ENCODE measurements at regions not wholly inside any gene's neighbourhood (a gene's known extent, or its start where the extent isn't known, plus 50 kb on each side); places are given as distances from the start of the nearest gene placed in this dataset.

DNA sequence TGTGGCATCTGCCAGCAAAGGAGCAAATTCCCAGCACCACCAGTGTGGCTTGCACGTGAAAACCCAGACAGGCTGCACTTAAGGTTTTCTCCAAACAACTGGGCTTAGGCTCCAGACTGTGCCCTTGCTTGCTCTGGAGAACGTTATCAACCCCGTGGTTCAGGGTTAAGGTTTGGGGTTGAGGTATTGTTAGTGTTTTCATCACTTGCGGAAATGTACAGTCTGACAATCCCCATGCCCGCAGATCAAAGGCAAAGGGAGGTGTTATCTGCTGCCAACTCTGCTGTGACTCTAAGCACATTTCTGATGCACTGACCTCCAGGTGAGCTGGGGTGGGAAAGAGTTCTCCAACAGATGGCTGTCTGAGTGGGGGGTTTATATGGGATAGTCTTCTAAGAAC, 253.5 kb upstream of the NT5C1B start:
- DNase-seq (ENCODE audit: extremely low read depth in 1 of 4, low spot score in 3 of 4) (no peak), FAIRE-seq (no peak), ATAC-seq (no peak)
- no peak overlapping the region for H2AFZ ChIP-seq (ENCODE audit: low read depth, low read length)
- no peaks in the 10 kb centered on the region for H3K9me3 ChIP-seq (replicated peaks; ENCODE audit: control insufficient read depth, insufficient read depth, low read depth, low read length)
- no peaks in the 10 kb centered on the region for H3K79me2 ChIP-seq (ENCODE audit: control insufficient read depth, insufficient read depth, low read length)
- no peak for TF ChIP-seq TEAD4 (IDR thresholded peaks at IDR 0.05; ENCODE audit: low read length)
- no peak for TF ChIP-seq TEAD4 (CRISPR knock-in tag; IDR thresholded peaks at IDR 0.05; ENCODE audit: borderline replicate concordance)
- TF ChIP-seq ETS2 (tag; IDR thresholded peaks at IDR 0.05; ENCODE audit: borderline replicate concordance, poor library complexity, severe bottlenecking): no peak
- no peak for TF ChIP-seq EHMT2 (IDR thresholded peaks at IDR 0.05)
- no peak for TF ChIP-seq LCOR (CRISPR knock-in tag; IDR thresholded peaks at IDR 0.05)
- no peak for TF ChIP-seq ZNF277 (CRISPR knock-in tag; IDR thresholded peaks at IDR 0.05; ENCODE audit: borderline replicate concordance)
- no peak for TF ChIP-seq ZNF77 (CRISPR knock-in tag; IDR thresholded peaks at IDR 0.05)
- TF ChIP-seq TSC22D4 (tag; IDR thresholded peaks at IDR 0.05): no peak
- TF ChIP-seq ZNF280B (CRISPR knock-in tag; IDR thresholded peaks at IDR 0.05): no peak
- no peak overlapping the region for H3K4me3 ChIP-seq
- no peaks in the 10 kb centered on the region for H4K20me1 ChIP-seq (replicated peaks; ENCODE audit: control insufficient read depth, insufficient read depth, low read length)
- H3K4me1 ChIP-seq (replicated peaks in 1 of 2; ENCODE audit: control insufficient read depth in 2 of 2, insufficient read depth in 2 of 2, low read length in 2 of 2): no peaks in the 10 kb centered on the region
- no peak overlapping the region for H3K4me2 ChIP-seq (ENCODE audit: insufficient read depth, low read length)
- CTCF ChIA-PET (ENCODE audit: low intra/inter-chr PET ratio): no interaction called here
- in situ Hi-C loops (cut with MboI): no loop called here
- H3K9me1 ChIP-seq (ENCODE audit: control insufficient read depth, insufficient read depth, low read length): no peaks in the 10 kb centered on the region
- no peaks in the 10 kb centered on the region for H3K27me3 ChIP-seq (ENCODE audit: control insufficient read depth in 2 of 2, insufficient read depth in 2 of 2, low read length in 2 of 2)
- no peak overlapping the region for H3K27ac ChIP-seq (ENCODE audit: extremely low read depth, low read depth, low read length)
- BruUV-seq (replicated peaks): no TSS peak
- intact Hi-C loops (cut with micrococcal nuclease): no loop called here
- no peaks in the 10 kb centered on the region for H3K36me3 ChIP-seq (ENCODE audit: control insufficient read depth, insufficient read depth, low read length)
- POLR2A ChIA-PET: no interaction called here
- WGBS (ENCODE audit: insufficient coverage, low coverage, missing lambda C conversion rate): 0% methylated on average over 5 of the region's 5 CpGs
- H3K9ac ChIP-seq (ENCODE audit: insufficient read depth in 1 of 2, low read depth in 2 of 2, low read length in 2 of 2): no peak overlapping the region
